Retinal pigment epithelial cell (primary cell): ENCODE measurements at regions not wholly inside any gene's neighbourhood (a gene's known extent, or its start where the extent isn't known, plus 50 kb on each side); places are given as distances from the start of the nearest gene placed in this dataset.

Experiments
- DNase-seq: peaks from one replicate; pipeline ENCODE4 v3.0.0-alpha.2; 2010; ENCODE audit warnings: low read depth
- H3K4me3 ChIP-seq: 2 replicates; pipeline ENCODE4 v1.5.1; 2011; ENCODE audit warnings: mild to moderate bottlenecking, low read length, control low read depth, moderate library complexity
- TF ChIP-seq, protein P1 (sequence below): conservative IDR thresholded peaks from 2 replicates; pipeline ENCODE4 v1.5.1; 2011; ENCODE audit warnings: low read depth, low read length, control low read depth, inconsistent platforms

DNA sequence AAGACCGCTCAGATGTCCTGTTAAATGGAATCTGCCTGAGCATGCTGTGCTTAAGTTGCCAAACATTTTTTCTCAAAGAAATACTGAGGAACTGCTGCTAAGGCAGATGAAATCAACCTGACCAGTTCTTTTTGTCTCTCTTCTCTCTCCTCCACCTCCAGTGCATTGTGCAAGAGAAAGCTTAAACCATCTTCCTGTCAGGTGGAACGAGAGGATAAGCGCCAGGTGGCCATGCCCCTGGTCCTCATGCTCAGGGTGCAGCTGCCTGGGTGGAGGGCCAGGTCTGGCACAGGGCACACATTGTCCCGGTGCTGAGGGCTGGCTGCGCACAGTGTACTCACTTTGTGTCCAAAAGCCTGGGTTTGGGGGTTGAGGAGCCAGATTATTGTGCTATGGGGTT, 176.2 kb upstream of the TP63 start:
- no peak for DNase-seq
- TF ChIP-seq, protein P1, sequence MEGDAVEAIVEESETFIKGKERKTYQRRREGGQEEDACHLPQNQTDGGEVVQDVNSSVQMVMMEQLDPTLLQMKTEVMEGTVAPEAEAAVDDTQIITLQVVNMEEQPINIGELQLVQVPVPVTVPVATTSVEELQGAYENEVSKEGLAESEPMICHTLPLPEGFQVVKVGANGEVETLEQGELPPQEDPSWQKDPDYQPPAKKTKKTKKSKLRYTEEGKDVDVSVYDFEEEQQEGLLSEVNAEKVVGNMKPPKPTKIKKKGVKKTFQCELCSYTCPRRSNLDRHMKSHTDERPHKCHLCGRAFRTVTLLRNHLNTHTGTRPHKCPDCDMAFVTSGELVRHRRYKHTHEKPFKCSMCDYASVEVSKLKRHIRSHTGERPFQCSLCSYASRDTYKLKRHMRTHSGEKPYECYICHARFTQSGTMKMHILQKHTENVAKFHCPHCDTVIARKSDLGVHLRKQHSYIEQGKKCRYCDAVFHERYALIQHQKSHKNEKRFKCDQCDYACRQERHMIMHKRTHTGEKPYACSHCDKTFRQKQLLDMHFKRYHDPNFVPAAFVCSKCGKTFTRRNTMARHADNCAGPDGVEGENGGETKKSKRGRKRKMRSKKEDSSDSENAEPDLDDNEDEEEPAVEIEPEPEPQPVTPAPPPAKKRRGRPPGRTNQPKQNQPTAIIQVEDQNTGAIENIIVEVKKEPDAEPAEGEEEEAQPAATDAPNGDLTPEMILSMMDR: no peak

DNA sequence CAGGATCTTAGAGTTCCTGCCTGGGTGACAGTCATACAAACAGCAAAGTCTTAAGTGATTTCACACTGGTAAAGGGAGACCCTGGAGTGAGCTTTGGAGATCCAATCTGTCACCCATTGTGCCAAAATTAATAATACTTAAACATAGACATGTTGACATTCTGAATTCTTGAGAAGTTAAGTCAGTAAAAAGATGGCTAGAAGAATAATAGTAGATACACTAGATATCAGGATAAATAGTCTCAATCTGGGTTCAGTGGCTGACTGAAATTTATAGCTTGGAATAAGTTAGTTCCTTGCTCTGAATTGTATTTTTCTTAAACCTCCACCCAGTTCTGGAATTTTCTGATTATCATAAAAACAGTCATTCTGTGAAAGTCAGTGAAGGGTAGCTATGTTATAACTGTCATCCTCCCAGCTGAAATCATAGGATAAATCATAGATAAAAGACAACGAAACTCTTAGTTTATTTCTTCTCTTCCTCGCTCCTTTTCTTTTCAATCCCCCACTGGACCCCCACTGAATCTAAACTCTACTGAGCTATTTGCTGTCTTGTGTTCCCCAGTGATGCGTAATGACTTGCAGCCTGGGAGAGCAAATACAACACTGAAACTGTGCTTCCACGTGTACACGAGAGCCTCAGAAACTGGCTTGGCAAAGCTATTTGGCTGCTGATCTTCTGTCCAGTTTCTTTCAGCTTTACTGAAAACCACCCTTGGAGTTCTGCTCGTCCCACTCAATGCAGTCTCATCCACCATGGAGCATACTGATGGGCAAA, 175.4 kb upstream of the TP63 start:
- no peak for DNase-seq
- no peak overlapping the region for H3K4me3 ChIP-seq
- TF ChIP-seq, protein P1: no peak

More for the DNA sequence above, 176.2 kb upstream of the TP63 start:
- H3K4me3 ChIP-seq: no peak overlapping the region

DNA sequence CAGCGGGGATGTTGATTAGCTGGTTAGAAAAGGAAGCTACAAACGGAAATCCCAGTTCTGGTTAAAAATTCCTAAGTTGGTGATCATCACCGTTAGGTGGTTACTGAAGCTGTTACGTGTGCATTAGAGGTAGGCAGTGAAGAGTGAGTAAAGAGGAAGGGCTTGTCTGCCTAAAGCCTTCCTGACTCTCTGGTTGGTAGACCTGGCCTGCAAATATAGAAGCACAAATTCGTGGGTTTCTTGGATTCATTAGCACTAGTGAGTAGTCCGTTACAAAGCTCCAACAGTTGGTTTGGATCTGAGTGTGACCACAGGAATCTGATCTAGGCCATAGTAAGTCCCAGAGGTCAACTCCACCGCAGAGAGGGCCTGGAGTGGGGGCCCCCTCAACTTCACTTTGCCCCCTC, 174.0 kb upstream of the TP63 start:
- no peak overlapping the region for H3K4me3 ChIP-seq
- TF ChIP-seq, protein P1: no peak
- DNase-seq: no peak

DNA sequence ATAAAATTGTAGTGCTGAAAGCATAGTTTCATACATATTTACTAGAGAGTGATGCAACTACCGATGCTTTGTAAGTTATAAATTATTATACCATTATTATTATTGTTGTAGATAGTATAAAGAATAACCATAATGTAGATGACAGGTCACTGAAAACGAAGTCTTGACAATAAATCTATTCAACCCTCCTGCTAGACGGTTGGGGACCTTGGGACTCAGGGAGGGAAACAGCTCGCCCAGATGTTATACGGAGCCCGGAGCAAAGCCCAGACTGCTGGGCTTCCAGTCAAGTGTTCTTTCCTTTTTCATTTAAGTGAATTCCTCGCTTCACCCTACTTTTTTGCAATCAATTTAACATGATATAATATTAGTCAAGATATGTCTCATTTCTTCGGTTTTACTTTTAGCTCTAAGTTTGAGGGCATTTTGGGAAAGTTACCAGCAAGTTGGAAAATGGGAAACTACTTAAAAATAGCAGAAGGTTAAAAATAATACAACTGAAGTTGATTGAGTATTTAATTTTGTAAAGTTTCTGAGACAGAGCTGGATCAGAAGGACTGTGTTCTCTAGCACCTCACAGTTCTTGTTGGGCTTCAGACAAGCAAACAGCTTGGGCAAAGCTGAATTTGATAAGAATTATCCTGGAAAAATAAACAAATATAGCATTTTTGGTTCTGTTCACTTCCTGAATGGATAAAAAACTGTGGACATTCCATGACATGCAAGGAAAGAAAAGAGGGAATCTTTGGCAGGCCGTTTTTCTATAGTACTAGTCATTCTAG, 173.4 kb upstream of the TP63 start:
- no peak overlapping the region for H3K4me3 ChIP-seq
- DNase-seq: no peak

DNA sequence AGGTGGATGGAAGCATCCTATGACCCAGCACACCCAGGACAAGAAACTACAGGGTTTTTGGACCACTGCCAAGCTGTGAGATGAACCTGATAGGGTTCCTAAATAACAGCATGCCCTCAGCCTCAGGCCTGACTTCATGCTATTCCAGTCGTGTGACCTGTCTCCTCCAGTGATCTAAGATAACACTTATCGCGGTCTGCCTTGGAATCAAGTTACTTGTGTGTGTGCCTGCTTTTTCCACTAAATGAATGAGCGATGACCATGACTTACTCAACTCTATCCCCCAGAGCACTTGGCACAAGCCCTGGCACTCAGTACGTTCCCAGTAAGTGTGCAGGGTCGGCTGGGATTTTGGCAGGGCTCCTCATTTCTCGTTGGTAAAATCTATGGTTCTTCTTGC, 172.7 kb upstream of the TP63 start:
- no peak for DNase-seq
- no peak overlapping the region for H3K4me3 ChIP-seq
- TF ChIP-seq, protein P1: no peak

More for the DNA sequence above, 173.4 kb upstream of the TP63 start:
- TF ChIP-seq, protein P1: no peak

GRCh38 chr3:189459231-189459630, 172.0 kb upstream of the TP63 start:
- TF ChIP-seq, protein P1: no peak
- DNase-seq: no peak
- H3K4me3 ChIP-seq: no peak overlapping the region
